HG02610 (cell line): ENCODE measurements at regions not wholly inside any gene's neighbourhood (a gene's known extent, or its start where the extent isn't known, plus 50 kb on each side); places are given as distances from the start of the nearest gene placed in this dataset.

Experiments used
- ATAC-seq: cut with Tn5 transposase; IDR thresholded peaks from one replicate; pipeline ENCODE4 v1.9.1; 2021; ENCODE audit warnings: mild to moderate bottlenecking, moderate library complexity; ENCODE audit not compliant: unreplicated experiment

- no peak for ATAC-seq
These were observed 184.2 kb upstream of the KLHL29 start for GRCh38 chr2:23200787-23201114.

GRCh38 chr2:23203383-23203782 lies 181.6 kb upstream of the KLHL29 start:
- no peak for ATAC-seq

GRCh38 chr2:23204685-23205242 lies 180.2 kb upstream of the KLHL29 start:
- ATAC-seq: no peak

- no peak for ATAC-seq
These were observed 178.3 kb upstream of the KLHL29 start for GRCh38 chr2:23206650-23207049.

GRCh38 chr2:23207871-23208270 lies 177.1 kb upstream of the KLHL29 start:
- ATAC-seq: no peak

- no peak for ATAC-seq
These were observed 176.6 kb upstream of the KLHL29 start for GRCh38 chr2:23208339-23208738.

GRCh38 chr2:23209059-23209458 lies 175.9 kb upstream of the KLHL29 start:
- no peak for ATAC-seq

- ATAC-seq: no peak
These were observed 172.9 kb upstream of the KLHL29 start for GRCh38 chr2:23211987-23212583.

- ATAC-seq: no peak
These were observed 171.8 kb upstream of the KLHL29 start for GRCh38 chr2:23213196-23213595.

GRCh38 chr2:23215016-23215415 lies 170.0 kb upstream of the KLHL29 start:
- ATAC-seq: no peak

- no peak for ATAC-seq
These were observed 165.3 kb upstream of the KLHL29 start for GRCh38 chr2:23219666-23220065.

- no peak for ATAC-seq
These were observed 164.4 kb upstream of the KLHL29 start for GRCh38 chr2:23220513-23221094.

GRCh38 chr2:23221236-23221635 lies 163.7 kb upstream of the KLHL29 start:
- no peak for ATAC-seq

GRCh38 chr2:23221901-23222300 lies 163.1 kb upstream of the KLHL29 start:
- ATAC-seq: no peak

GRCh38 chr2:23230885-23231284 lies 154.1 kb upstream of the KLHL29 start:
- no peak for ATAC-seq

GRCh38 chr2:23231865-23232264 lies 153.1 kb upstream of the KLHL29 start:
- no peak for ATAC-seq

GRCh38 chr2:23235292-23235691 lies 149.7 kb upstream of the KLHL29 start:
- ATAC-seq: no peak

GRCh38 chr2:23235736-23236135 lies 149.2 kb upstream of the KLHL29 start:
- no peak for ATAC-seq

- ATAC-seq: no peak
These were observed 147.8 kb upstream of the KLHL29 start for GRCh38 chr2:23237147-23237546.

- no peak for ATAC-seq
These were observed 146.8 kb upstream of the KLHL29 start for GRCh38 chr2:23238011-23238657.

- no peak for ATAC-seq
These were observed 145.6 kb upstream of the KLHL29 start for GRCh38 chr2:23239374-23239773.

- ATAC-seq: no peak
These were observed 143.9 kb upstream of the KLHL29 start for GRCh38 chr2:23241121-23241520.
